Mesendoderm (in vitro differentiated cells): ENCODE measurements at regions not wholly inside any gene's neighbourhood (a gene's known extent, or its start where the extent isn't known, plus 50 kb on each side); places are given as distances from the start of the nearest gene placed in this dataset.

Source experiments
- DNase-seq: peaks from one replicate; pipeline ENCODE4 v3.0.0; 2013
- H2AK5ac ChIP-seq: 2 replicates; pipeline ENCODE4 v1.6.1; 2013; ENCODE audit warnings: low read length, inconsistent platforms
- H2BK120ac ChIP-seq: 2 replicates; pipeline ENCODE4 v1.6.1; 2013; ENCODE audit warnings: low read depth, mild to moderate bottlenecking, low read length, moderate library complexity, mixed read lengths
- H2BK15ac ChIP-seq: replicated peaks from 2 replicates; pipeline ENCODE4 v1.6.1; 2013; ENCODE audit warnings: low read depth, mild to moderate bottlenecking, moderate library complexity
- H2BK5ac ChIP-seq: 2 replicates; pipeline ENCODE4 v1.6.1; 2013; ENCODE audit warnings: low read length, inconsistent platforms
- H3K18ac ChIP-seq: 2 replicates; pipeline ENCODE4 v1.6.1; 2013; ENCODE audit warnings: mild to moderate bottlenecking, low read length, mixed read lengths
- H3K23ac ChIP-seq: one replicate; pipeline ENCODE4 v1.6.1; 2013; ENCODE audit warnings: low read length
- H3K27ac ChIP-seq: 2 replicates; pipeline ENCODE4 v1.5.1; 2013; ENCODE audit warnings: low read depth, mild to moderate bottlenecking, inconsistent platforms, low read length, moderate library complexity
- H3K27me3 ChIP-seq: 2 replicates; pipeline ENCODE4 v1.6.1; 2013; ENCODE audit warnings: low read length, control low read depth, mild to moderate bottlenecking, inconsistent platforms; ENCODE audit not compliant: insufficient read depth, poor library complexity
- H3K36me3 ChIP-seq: 2 replicates; pipeline ENCODE4 v1.6.1; 2013; ENCODE audit warnings: low read length, inconsistent platforms; ENCODE audit not compliant: control insufficient read depth, insufficient read depth
- H3K4ac ChIP-seq: one replicate; pipeline ENCODE4 v1.6.1; 2013; ENCODE audit warnings: low read depth, mild to moderate bottlenecking, low read length, moderate library complexity
- H3K4me1 ChIP-seq: 2 replicates; pipeline ENCODE4 v1.6.1; 2013; ENCODE audit warnings: low read depth, low read length, inconsistent platforms; ENCODE audit not compliant: control insufficient read depth
- H3K4me2 ChIP-seq: 2 replicates; pipeline ENCODE4 v1.6.1; 2013; ENCODE audit warnings: low read length
- H3K4me3 ChIP-seq: 2 replicates; pipeline ENCODE4 v1.5.1; 2013; ENCODE audit warnings: mild to moderate bottlenecking, low read length
- H3K56ac ChIP-seq: one replicate; pipeline ENCODE4 v1.6.1; 2013; ENCODE audit warnings: low read length
- H3K79me1 ChIP-seq: 2 replicates; pipeline ENCODE4 v1.6.1; 2013; ENCODE audit warnings: low read length, inconsistent platforms
- H3K79me2 ChIP-seq: 2 replicates; pipeline ENCODE4 v1.6.1; 2013; ENCODE audit warnings: mild to moderate bottlenecking, low read length; ENCODE audit not compliant: control insufficient read depth, insufficient read depth
- H3K9ac ChIP-seq: 2 replicates; pipeline ENCODE4 v1.6.1; 2013; ENCODE audit warnings: low read length, inconsistent platforms
- H4K5ac ChIP-seq: one replicate; pipeline ENCODE4 v1.6.1; 2013; ENCODE audit warnings: low read length
- H4K8ac ChIP-seq: one replicate; pipeline ENCODE4 v1.6.1; 2013; ENCODE audit warnings: low read depth, mild to moderate bottlenecking, control low read depth, low read length, moderate library complexity
- WGBS: extraction: QIAGEN DNeasy Blood & Tissue Kit; methylation state at CpG from one replicate; pipeline ENCODE4 v1.1.7; 2013; ENCODE audit warnings: low lambda C conversion rate, missing lambda C conversion rate; ENCODE audit not compliant: insufficient coverage; ENCODE audit errors: extremely low coverage; 5-methylcytosine and 5-hydroxymethylcytosine counted together

DNA sequence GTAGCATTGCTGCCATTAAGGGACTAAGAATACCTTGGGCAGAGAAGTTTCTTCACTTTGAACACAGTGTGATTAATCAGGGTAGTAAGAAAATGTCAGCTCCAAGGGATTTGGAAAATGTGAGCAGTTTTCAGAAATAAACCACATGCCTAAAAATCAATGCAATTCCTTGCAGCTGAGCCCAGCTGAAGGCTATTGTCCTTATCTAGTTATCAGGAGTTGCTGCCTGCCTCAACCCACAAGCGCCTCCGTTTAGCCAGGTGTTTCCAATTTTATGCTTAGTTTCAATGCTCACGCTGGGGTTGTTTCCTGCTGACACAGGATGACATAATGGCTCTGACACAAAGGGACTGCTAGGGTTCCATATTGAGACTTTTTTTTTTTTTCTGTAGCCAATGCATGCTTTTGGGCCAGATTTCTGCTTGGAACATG, 132.3 kb upstream of the ANK3 start:
- Histone ChIP-seq H3K4ac (no peak overlapping the region), H2BK120ac (no peak overlapping the region), H3K27ac (no peak overlapping the region), H3K56ac (no peak overlapping the region), H3K36me3 (no peaks in the 10 kb centered on the region), H3K27me3 (no peaks in the 10 kb centered on the region), H2BK15ac (peak overlapping the region; percentile 45), H3K4me1 (peaks cover 6% of the 10 kb centered on the region), H4K8ac (no peak overlapping the region), H3K18ac (no peak overlapping the region), H4K5ac (no peak overlapping the region), H3K79me2 (no peaks in the 10 kb centered on the region), H2AK5ac (no peak overlapping the region), H2BK5ac (no peak overlapping the region), H3K4me2 (no peak overlapping the region), H3K9ac (no peak overlapping the region), H3K23ac (no peak overlapping the region), H3K79me1 (no peaks in the 10 kb centered on the region), H3K4me3 (no peak overlapping the region)
- DNase-seq = peak; percentile 71
- WGBS = no CpG with 5 or more reads among the region's 3 CpGs

DNA sequence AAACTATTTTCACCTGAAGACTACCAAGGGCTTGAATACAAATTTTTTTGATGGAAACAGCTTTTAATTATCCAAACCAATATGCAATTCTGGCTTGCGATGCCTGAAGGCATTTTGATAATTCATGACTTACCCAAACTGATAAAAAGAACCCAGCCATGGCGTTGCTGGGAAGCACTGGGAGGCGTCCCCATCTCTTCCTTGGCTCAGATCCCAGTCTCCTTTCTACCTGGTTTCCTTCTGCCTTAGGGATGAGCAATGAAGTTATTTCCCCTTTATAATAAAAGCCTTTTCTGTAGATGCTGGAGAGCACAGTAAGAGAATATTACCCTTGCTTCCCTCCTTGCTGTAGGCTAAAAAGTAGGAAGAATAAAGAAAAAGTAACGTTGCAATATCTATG, 129.1 kb upstream of the ANK3 start:
- Histone ChIP-seq H3K27me3 (no peaks in the 10 kb centered on the region), H3K4me2 (no peak overlapping the region), H3K4ac (no peak overlapping the region), H3K79me1 (no peaks in the 10 kb centered on the region), H3K4me3 (no peak overlapping the region), H3K27ac (no peak overlapping the region), H2BK15ac (no peak overlapping the region), H2BK5ac (no peak overlapping the region), H2AK5ac (no peak overlapping the region), H3K79me2 (no peaks in the 10 kb centered on the region), H2BK120ac (no peak overlapping the region), H4K5ac (no peak overlapping the region), H3K56ac (no peak overlapping the region), H3K9ac (no peak overlapping the region), H3K18ac (no peak overlapping the region), H3K36me3 (no peaks in the 10 kb centered on the region), H3K23ac (no peak overlapping the region), H4K8ac (no peak overlapping the region), H3K4me1 (peaks cover 6% of the 10 kb centered on the region)
- no peak for DNase-seq
- WGBS = no CpG with 5 or more reads among the region's 4 CpGs

- H2BK15ac ChIP-seq = no peak overlapping the region
- no peak overlapping the region for H3K9ac ChIP-seq
- H3K79me1 ChIP-seq = no peaks in the 10 kb centered on the region
- H3K36me3 ChIP-seq = no peaks in the 10 kb centered on the region
- no peak overlapping the region for H2AK5ac ChIP-seq
- peaks cover 6% of the 10 kb centered on the region for H3K4me1 ChIP-seq
- H4K5ac ChIP-seq = no peak overlapping the region
- H3K23ac ChIP-seq = no peak overlapping the region
- H3K27ac ChIP-seq = no peak overlapping the region
- no CpG with 5 or more reads among the region's 3 CpGs for WGBS
- no peak overlapping the region for H2BK5ac ChIP-seq
- H2BK120ac ChIP-seq = no peak overlapping the region
- H3K79me2 ChIP-seq = no peaks in the 10 kb centered on the region
- no peak overlapping the region for H3K4ac ChIP-seq
- H3K18ac ChIP-seq = no peak overlapping the region
- H3K4me2 ChIP-seq = no peak overlapping the region
- no peaks in the 10 kb centered on the region for H3K27me3 ChIP-seq
- DNase-seq = no peak
- no peak overlapping the region for H3K4me3 ChIP-seq
- H3K56ac ChIP-seq = no peak overlapping the region
- H4K8ac ChIP-seq = no peak overlapping the region
These were observed 128.1 kb upstream of the ANK3 start for GRCh38 chr10:60517805-60518204.

- no peak overlapping the region for H4K5ac ChIP-seq
- H3K4ac ChIP-seq = no peak overlapping the region
- no peaks in the 10 kb centered on the region for H3K36me3 ChIP-seq
- no peak overlapping the region for H3K9ac ChIP-seq
- no peak overlapping the region for H3K4me3 ChIP-seq
- no peak overlapping the region for H2BK120ac ChIP-seq
- no peak overlapping the region for H4K8ac ChIP-seq
- H3K23ac ChIP-seq = no peak overlapping the region
- H3K27ac ChIP-seq = no peak overlapping the region
- H3K27me3 ChIP-seq = no peaks in the 10 kb centered on the region
- no peak overlapping the region for H2BK5ac ChIP-seq
- H3K18ac ChIP-seq = no peak overlapping the region
- H3K4me1 ChIP-seq = no peaks in the 10 kb centered on the region
- DNase-seq = no peak
- H3K79me2 ChIP-seq = no peaks in the 10 kb centered on the region
- no peak overlapping the region for H3K4me2 ChIP-seq
- no peak overlapping the region for H2AK5ac ChIP-seq
- no peaks in the 10 kb centered on the region for H3K79me1 ChIP-seq
- H2BK15ac ChIP-seq = no peak overlapping the region
- no peak overlapping the region for H3K56ac ChIP-seq
These were observed 123.6 kb upstream of the ANK3 start for GRCh38 chr10:60513281-60513680.

DNA sequence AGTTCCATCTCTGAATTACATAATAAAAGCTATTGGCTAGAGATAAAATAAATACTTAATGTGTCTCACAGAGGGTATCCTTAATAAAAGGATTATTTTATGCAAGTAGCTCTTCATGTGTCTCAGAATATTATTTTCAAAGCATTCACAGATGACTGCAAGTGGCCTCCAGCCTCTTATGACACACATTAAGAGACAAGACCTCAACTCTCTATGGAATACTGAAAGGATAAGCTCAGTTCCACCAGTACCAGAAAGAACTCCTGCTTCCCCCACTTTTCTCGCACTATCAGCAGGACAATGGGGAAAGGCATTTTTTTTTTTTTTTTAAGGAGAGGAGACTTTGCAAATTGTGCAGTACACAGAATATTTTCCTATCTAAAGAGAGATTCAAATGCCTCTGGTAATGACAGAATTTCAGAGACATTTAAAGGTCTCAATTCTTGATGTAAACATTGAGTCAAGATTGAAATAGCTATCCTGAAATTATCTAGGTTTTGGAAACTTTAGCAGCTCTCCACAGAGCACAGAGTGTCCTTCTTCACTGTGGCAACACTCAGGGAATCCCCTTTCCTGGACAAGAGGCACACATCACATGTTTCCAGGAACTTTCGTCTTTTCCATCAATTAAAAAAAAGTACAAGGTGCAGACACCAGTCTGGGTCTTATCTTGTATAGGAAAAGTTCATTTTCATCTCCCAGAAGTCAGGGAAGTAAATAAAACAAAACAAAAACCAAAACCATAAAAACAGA, 122.0 kb upstream of the ANK3 start:
- H3K9ac ChIP-seq = no peak overlapping the region
- no peak overlapping the region for H3K4ac ChIP-seq
- no peaks in the 10 kb centered on the region for H3K36me3 ChIP-seq
- H3K27me3 ChIP-seq = no peaks in the 10 kb centered on the region
- no peak for DNase-seq
- no peak overlapping the region for H3K4me2 ChIP-seq
- WGBS = no CpG with 5 or more reads among the region's 2 CpGs
- H2AK5ac ChIP-seq = no peak overlapping the region
- no peak overlapping the region for H4K5ac ChIP-seq
- no peak overlapping the region for H2BK15ac ChIP-seq
- no peaks in the 10 kb centered on the region for H3K4me1 ChIP-seq
- no peaks in the 10 kb centered on the region for H3K79me2 ChIP-seq
- no peak overlapping the region for H2BK120ac ChIP-seq
- no peak overlapping the region for H2BK5ac ChIP-seq
- no peak overlapping the region for H3K27ac ChIP-seq
- no peak overlapping the region for H3K56ac ChIP-seq
- no peak overlapping the region for H3K23ac ChIP-seq
- no peaks in the 10 kb centered on the region for H3K79me1 ChIP-seq
- H3K18ac ChIP-seq = no peak overlapping the region
- H3K4me3 ChIP-seq = no peak overlapping the region
- H4K8ac ChIP-seq = no peak overlapping the region

DNA sequence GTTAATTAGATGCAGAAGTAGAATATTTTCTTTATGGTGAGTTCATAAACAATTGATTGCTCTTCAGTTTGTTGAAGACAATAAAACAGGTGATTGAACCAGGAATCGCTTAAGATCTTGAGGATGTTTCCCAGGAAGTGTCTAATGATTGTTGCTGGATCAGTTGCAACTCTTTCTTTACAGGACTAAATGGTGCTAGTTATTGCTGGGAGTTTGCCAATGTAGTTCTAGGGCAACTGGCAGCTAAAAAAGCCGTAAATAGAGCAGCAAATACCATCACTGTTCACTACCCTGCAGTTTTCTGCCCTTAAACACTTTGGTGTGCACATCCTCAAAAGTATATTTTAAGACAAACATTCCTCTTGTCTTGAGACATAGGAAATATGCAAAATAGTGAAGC, 119.2 kb upstream of the ANK3 start:
- Histone ChIP-seq H3K23ac (no peak overlapping the region), H2BK5ac (no peak overlapping the region), H3K27ac (no peak overlapping the region), H2BK120ac (no peak overlapping the region), H4K5ac (no peak overlapping the region), H3K18ac (no peak overlapping the region), H3K27me3 (no peaks in the 10 kb centered on the region), H3K4ac (no peak overlapping the region), H3K4me1 (no peaks in the 10 kb centered on the region), H3K36me3 (no peaks in the 10 kb centered on the region), H3K4me2 (no peak overlapping the region), H3K79me2 (no peaks in the 10 kb centered on the region), H2AK5ac (no peak overlapping the region), H3K9ac (no peak overlapping the region), H3K56ac (no peak overlapping the region), H3K4me3 (no peak overlapping the region), H4K8ac (no peak overlapping the region), H3K79me1 (no peaks in the 10 kb centered on the region), H2BK15ac (no peak overlapping the region)
- no CpG with 5 or more reads among the region's 2 CpGs for WGBS
- no peak for DNase-seq
